Suprapubic skin (tissue), 3 donors: ENCODE measurements at regions not wholly inside any gene's neighbourhood (a gene's known extent, or its start where the extent isn't known, plus 50 kb on each side); places are given as distances from the start of the nearest gene placed in this dataset.

Source experiments
- CTCF ChIP-seq, 2 donors: fragments of 200-600 bp in 1 of 2; fragments of 450-650 bp in 1 of 2; sonication (generic) in 1 of 2; IDR thresholded peaks; one replicate each; pipeline ENCODE4 v1.5.1; 2016 to 2019; ENCODE audit warnings: antibody characterized with exemption in 2 of 2, mild to moderate bottlenecking in 1 of 2, moderate library complexity in 1 of 2
- EP300 ChIP-seq: sonication (generic); formaldehyde crosslinking; IDR thresholded peaks from one replicate; pipeline ENCODE4 v1.6.1; 2017; ENCODE audit warnings: antibody characterized with exemption
- POLR2A ChIP-seq, 2 donors: fragments of 450-650 bp; IDR thresholded peaks; one replicate each; pipeline ENCODE4 v1.6.1; 2017; ENCODE audit warnings: antibody characterized with exemption in 2 of 2, mild to moderate bottlenecking in 2 of 2, moderate library complexity in 2 of 2

- no peak for TF ChIP-seq CTCF (IDR thresholded peaks at IDR 0.05)
- no peak for TF ChIP-seq POLR2A (IDR thresholded peaks at IDR 0.05)
- TF ChIP-seq EP300: no peak
Observed at GRCh38 chr4:45346816-45347435, 620.6 kb upstream of the GNPDA2 start.
